ENCODE measurements at regions not wholly inside any gene's neighbourhood (a gene's known extent, or its start where the extent isn't known, plus 50 kb on each side); places are given as distances from the start of the nearest gene placed in this dataset.

GRCh38 chr1:5415606-5416005 is 576.6 kb downstream of the NPHP4 start:
- CTCF ChIA-PET: no interaction called here
- POLR2A ChIA-PET: no interaction called here

- ChIA-PET CTCF (no interaction called here), POLR2A (no interaction called here)
Observed at GRCh38 chr1:5410652-5411051, 581.6 kb downstream of the NPHP4 start.

- ChIA-PET POLR2A (no interaction called here), CTCF (no interaction called here)
Observed at GRCh38 chr1:5408401-5408800, 583.8 kb downstream of the NPHP4 start.

GRCh38 chr1:5405263-5405662 is 587.0 kb downstream of the NPHP4 start:
- ChIA-PET CTCF (no interaction called here), POLR2A (no interaction called here)

- ChIA-PET POLR2A (no interaction called here), CTCF (no interaction called here)
Observed at GRCh38 chr1:5404412-5405203, 587.6 kb downstream of the NPHP4 start.

- ChIA-PET POLR2A (no interaction called here), CTCF (no interaction called here)
Observed at GRCh38 chr1:5403935-5404334, 588.3 kb downstream of the NPHP4 start.

- POLR2A ChIA-PET: no interaction called here
- CTCF ChIA-PET: no interaction called here
Observed at GRCh38 chr1:5402618-5403017, 589.6 kb downstream of the NPHP4 start.

- POLR2A ChIA-PET: no interaction called here
- CTCF ChIA-PET: no interaction called here
Observed at GRCh38 chr1:5399771-5400170, 592.5 kb downstream of the NPHP4 start.

GRCh38 chr1:5396593-5396992 is 595.6 kb downstream of the NPHP4 start:
- ChIA-PET CTCF (no interaction called here), POLR2A (no interaction called here)

- ChIA-PET POLR2A (no interaction called here), CTCF (no interaction called here)
Observed at GRCh38 chr1:5394111-5394510, 598.1 kb downstream of the NPHP4 start.

- CTCF ChIA-PET: no interaction called here
- POLR2A ChIA-PET: no interaction called here
Observed at GRCh38 chr1:5393603-5394002, 598.6 kb downstream of the NPHP4 start.

- ChIA-PET POLR2A (no interaction called here), CTCF (no interaction called here)
Observed at GRCh38 chr1:5393146-5393545, 599.1 kb downstream of the NPHP4 start.

- ChIA-PET POLR2A (no interaction called here), CTCF (no interaction called here)
Observed at GRCh38 chr1:5391725-5392124, 600.5 kb downstream of the NPHP4 start.

- CTCF ChIA-PET: no interaction called here
- POLR2A ChIA-PET: no interaction called here
Observed at GRCh38 chr1:5390504-5390903, 601.7 kb downstream of the NPHP4 start.

- POLR2A ChIA-PET: interaction anchor here (0.7 kb wide), 1 partner anchor 133 kb away, joined by 3 read pairs; no protein-coding TSS in a partner anchor
- CTCF ChIA-PET: interaction anchor here (1.0 kb wide), 1 partner anchor 47 kb away, joined by 3 read pairs; no protein-coding TSS in a partner anchor
Observed at GRCh38 chr1:5389101-5389885, 602.9 kb downstream of the NPHP4 start.

- POLR2A ChIA-PET: no interaction called here
- CTCF ChIA-PET: interaction anchor here (1.0 kb wide), 1 partner anchor 47 kb away, joined by 3 read pairs; no protein-coding TSS in a partner anchor
Observed at GRCh38 chr1:5388622-5389021, 603.6 kb downstream of the NPHP4 start.

- ChIA-PET POLR2A (no interaction called here), CTCF (no interaction called here)
Observed at GRCh38 chr1:5386371-5386770, 605.9 kb downstream of the NPHP4 start.

- ChIA-PET CTCF (no interaction called here), POLR2A (no interaction called here)
Observed at GRCh38 chr1:5385956-5386355, 606.3 kb downstream of the NPHP4 start.

GRCh38 chr1:5385096-5385799 is 607.0 kb downstream of the NPHP4 start:
- ChIA-PET CTCF (no interaction called here), POLR2A (no interaction called here)

- CTCF ChIA-PET: no interaction called here
- POLR2A ChIA-PET: no interaction called here
Observed at GRCh38 chr1:5381491-5381890, 610.7 kb downstream of the NPHP4 start.

- CTCF ChIA-PET: no interaction called here
- POLR2A ChIA-PET: no interaction called here
Observed at GRCh38 chr1:5379176-5379759, 613.0 kb downstream of the NPHP4 start.

Measured in activated CD8-positive, alpha-beta memory T cell treated with anti-CD3 and anti-CD28 coated beads for 36 hours (primary cell).